ENCODE measurements at regions not wholly inside any gene's neighbourhood (a gene's known extent, or its start where the extent isn't known, plus 50 kb on each side); places are given as distances from the start of the nearest gene placed in this dataset.

DNA sequence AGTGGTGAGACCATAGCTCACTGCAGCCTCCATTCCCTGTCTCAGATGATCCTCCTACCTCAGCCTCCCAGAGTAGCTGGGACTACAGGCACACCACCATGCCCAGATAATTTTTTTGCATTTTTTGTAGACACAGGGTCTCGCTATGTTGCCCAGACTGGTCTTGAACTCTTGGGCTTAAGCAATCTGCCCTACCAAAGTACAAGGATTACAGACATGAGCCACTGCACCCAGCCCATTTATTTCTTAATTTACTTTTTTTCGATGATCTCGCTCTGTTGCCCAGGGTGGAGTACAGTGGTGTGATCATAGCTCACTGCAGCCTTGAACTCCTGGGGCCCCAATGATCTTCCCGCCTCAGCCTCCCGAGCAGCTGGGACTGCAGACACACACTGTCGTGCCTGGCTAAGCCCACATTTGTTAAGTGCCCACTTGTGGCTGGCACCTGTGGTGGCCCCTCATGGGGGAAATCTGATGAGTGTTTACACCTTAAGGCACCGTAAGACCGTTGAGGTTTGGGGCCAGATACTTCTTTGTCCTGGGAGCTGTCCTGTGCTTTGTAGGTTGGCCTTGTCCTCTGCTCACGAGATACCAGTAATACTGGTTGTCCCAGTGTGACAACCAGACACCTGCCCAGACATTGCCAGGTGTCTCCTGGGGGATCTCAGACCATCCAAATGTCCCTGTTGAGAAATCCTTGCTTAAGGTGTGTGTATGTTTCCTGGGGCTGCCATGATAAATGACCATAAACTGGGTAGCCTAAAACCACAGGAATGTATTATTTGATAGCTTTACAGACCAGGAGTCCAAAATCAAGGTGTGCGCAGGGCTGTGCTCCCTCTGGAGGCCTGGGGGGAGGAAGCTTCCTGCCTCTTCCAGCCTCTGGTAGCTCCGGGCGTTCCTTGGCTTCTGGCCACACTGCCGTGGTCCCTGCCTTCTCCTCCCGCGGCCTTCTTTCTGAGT lies 141.4 kb upstream of the GSE1 start (continued):
- TF ChIP-seq, protein P1, sequence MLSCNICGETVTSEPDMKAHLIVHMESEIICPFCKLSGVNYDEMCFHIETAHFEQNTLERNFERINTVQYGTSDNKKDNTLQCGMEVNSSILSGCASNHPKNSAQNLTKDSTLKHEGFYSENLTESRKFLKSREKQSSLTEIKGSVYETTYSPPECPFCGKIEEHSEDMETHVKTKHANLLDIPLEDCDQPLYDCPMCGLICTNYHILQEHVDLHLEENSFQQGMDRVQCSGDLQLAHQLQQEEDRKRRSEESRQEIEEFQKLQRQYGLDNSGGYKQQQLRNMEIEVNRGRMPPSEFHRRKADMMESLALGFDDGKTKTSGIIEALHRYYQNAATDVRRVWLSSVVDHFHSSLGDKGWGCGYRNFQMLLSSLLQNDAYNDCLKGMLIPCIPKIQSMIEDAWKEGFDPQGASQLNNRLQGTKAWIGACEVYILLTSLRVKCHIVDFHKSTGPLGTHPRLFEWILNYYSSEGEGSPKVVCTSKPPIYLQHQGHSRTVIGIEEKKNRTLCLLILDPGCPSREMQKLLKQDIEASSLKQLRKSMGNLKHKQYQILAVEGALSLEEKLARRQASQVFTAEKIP (CRISPR knock-in tag; IDR thresholded peaks at IDR 0.05; ENCODE audit: borderline replicate concordance) = no peak
- TF ChIP-seq FOXO1 (CRISPR knock-in tag; IDR thresholded peaks at IDR 0.05) = no peak
- no peak for TF ChIP-seq ZNF12 (CRISPR knock-in tag; IDR thresholded peaks at IDR 0.05)
- TF ChIP-seq ZNF350 (CRISPR knock-in tag; IDR thresholded peaks at IDR 0.05; ENCODE audit: borderline replicate concordance, low read depth) = no peak
- no peak for TF ChIP-seq NFE2L2 (IDR thresholded peaks at IDR 0.05; ENCODE audit: low read length)
- TF ChIP-seq ZNF431 (CRISPR knock-in tag; IDR thresholded peaks at IDR 0.05; ENCODE audit: borderline replicate concordance, low read depth) = no peak
- TF ChIP-seq SOX6 (IDR thresholded peaks at IDR 0.05) = no peak
- no peak for TF ChIP-seq SOX6 (CRISPR knock-in tag; IDR thresholded peaks at IDR 0.05)
- TF ChIP-seq ZNF367 (CRISPR knock-in tag; IDR thresholded peaks at IDR 0.05; ENCODE audit: borderline replicate concordance) = no peak
- TF ChIP-seq ZSCAN30 (CRISPR knock-in tag; IDR thresholded peaks at IDR 0.05) = no peak
- TF ChIP-seq PAF1 (CRISPR knock-in tag; IDR thresholded peaks at IDR 0.05) = no peak
- no peak for TF ChIP-seq PCBP1 (IDR thresholded peaks at IDR 0.05; ENCODE audit: borderline replicate concordance, low read depth, low read length)
- no peak for TF ChIP-seq RCOR2 (CRISPR knock-in tag; IDR thresholded peaks at IDR 0.05)
- no peak for TF ChIP-seq NCOA5 (CRISPR knock-in tag; IDR thresholded peaks at IDR 0.05)
- 0 out of 2 replicates have a peak, but pooled peaks have one; percentile 13 for TF ChIP-seq ZFY (CRISPR knock-in tag; IDR thresholded peaks at IDR 0.05)
- no peak for TF ChIP-seq ZNF572 (CRISPR knock-in tag; IDR thresholded peaks at IDR 0.05)
- TF ChIP-seq, protein P2, sequence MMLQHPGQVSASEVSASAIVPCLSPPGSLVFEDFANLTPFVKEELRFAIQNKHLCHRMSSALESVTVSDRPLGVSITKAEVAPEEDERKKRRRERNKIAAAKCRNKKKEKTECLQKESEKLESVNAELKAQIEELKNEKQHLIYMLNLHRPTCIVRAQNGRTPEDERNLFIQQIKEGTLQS (CRISPR knock-in tag; IDR thresholded peaks at IDR 0.05) = no peak
- TF ChIP-seq PLRG1 (conservative IDR thresholded peaks at IDR 0.05) = no peak
- TF ChIP-seq, protein P3, sequence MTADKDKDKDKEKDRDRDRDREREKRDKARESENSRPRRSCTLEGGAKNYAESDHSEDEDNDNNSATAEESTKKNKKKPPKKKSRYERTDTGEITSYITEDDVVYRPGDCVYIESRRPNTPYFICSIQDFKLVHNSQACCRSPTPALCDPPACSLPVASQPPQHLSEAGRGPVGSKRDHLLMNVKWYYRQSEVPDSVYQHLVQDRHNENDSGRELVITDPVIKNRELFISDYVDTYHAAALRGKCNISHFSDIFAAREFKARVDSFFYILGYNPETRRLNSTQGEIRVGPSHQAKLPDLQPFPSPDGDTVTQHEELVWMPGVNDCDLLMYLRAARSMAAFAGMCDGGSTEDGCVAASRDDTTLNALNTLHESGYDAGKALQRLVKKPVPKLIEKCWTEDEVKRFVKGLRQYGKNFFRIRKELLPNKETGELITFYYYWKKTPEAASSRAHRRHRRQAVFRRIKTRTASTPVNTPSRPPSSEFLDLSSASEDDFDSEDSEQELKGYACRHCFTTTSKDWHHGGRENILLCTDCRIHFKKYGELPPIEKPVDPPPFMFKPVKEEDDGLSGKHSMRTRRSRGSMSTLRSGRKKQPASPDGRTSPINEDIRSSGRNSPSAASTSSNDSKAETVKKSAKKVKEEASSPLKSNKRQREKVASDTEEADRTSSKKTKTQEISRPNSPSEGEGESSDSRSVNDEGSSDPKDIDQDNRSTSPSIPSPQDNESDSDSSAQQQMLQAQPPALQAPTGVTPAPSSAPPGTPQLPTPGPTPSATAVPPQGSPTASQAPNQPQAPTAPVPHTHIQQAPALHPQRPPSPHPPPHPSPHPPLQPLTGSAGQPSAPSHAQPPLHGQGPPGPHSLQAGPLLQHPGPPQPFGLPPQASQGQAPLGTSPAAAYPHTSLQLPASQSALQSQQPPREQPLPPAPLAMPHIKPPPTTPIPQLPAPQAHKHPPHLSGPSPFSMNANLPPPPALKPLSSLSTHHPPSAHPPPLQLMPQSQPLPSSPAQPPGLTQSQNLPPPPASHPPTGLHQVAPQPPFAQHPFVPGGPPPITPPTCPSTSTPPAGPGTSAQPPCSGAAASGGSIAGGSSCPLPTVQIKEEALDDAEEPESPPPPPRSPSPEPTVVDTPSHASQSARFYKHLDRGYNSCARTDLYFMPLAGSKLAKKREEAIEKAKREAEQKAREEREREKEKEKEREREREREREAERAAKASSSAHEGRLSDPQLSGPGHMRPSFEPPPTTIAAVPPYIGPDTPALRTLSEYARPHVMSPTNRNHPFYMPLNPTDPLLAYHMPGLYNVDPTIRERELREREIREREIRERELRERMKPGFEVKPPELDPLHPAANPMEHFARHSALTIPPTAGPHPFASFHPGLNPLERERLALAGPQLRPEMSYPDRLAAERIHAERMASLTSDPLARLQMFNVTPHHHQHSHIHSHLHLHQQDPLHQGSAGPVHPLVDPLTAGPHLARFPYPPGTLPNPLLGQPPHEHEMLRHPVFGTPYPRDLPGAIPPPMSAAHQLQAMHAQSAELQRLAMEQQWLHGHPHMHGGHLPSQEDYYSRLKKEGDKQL (CRISPR knock-in tag; IDR thresholded peaks at IDR 0.05; ENCODE audit: low read depth) = no peak
- no peak for TF ChIP-seq NFRKB (IDR thresholded peaks at IDR 0.05)
- TF ChIP-seq NFKB2 (CRISPR knock-in tag; IDR thresholded peaks at IDR 0.05; ENCODE audit: borderline replicate concordance) = no peak
- TF ChIP-seq FIP1L1 (IDR thresholded peaks at IDR 0.05; ENCODE audit: borderline replicate concordance, insufficient read depth, low read depth, low read length) = no peak
- no peak for TF ChIP-seq ZNF780A (CRISPR knock-in tag; IDR thresholded peaks at IDR 0.05)
- no peak for TF ChIP-seq ZNF713 (CRISPR knock-in tag; IDR thresholded peaks at IDR 0.05)
